Iris pigment epithelial cell (primary cell): ENCODE measurements at regions not wholly inside any gene's neighbourhood (a gene's known extent, or its start where the extent isn't known, plus 50 kb on each side); places are given as distances from the start of the nearest gene placed in this dataset.

Experiments
- DNase-seq: peaks from one replicate; pipeline ENCODE4 v3.0.0-alpha.2; 2011; ENCODE audit warnings: low read depth

GRCh38 chr16:86296256-86296655 is 214.1 kb upstream of the FOXF1 start:
- DNase-seq, result no peak

GRCh38 chr16:86297391-86297790 is 212.9 kb upstream of the FOXF1 start:
- DNase-seq, result no peak

- peak; percentile 16 for DNase-seq
Measured at GRCh38 chr16:86297866-86298757, 212.2 kb upstream of the FOXF1 start.

GRCh38 chr16:86298758-86299134 is 211.6 kb upstream of the FOXF1 start:
- peak; percentile 72 for DNase-seq

- no peak for DNase-seq
Measured at GRCh38 chr16:86299882-86300610, 210.3 kb upstream of the FOXF1 start.

GRCh38 chr16:86300746-86301481 is 209.4 kb upstream of the FOXF1 start:
- DNase-seq, result peak; percentile 41

- no peak for DNase-seq
Measured at GRCh38 chr16:86302421-86303109, 207.8 kb upstream of the FOXF1 start.

- no peak for DNase-seq
Measured at GRCh38 chr16:86303787-86304678, 206.3 kb upstream of the FOXF1 start.

GRCh38 chr16:86304868-86305267 is 205.5 kb upstream of the FOXF1 start:
- DNase-seq, result no peak

- DNase-seq, result no peak
Measured at GRCh38 chr16:86305440-86305839, 204.9 kb upstream of the FOXF1 start.

GRCh38 chr16:86306011-86306644 is 204.2 kb upstream of the FOXF1 start:
- peak; percentile 68 for DNase-seq

GRCh38 chr16:86306811-86307513 is 203.4 kb upstream of the FOXF1 start:
- DNase-seq, result peak; percentile 95

- peak; percentile 88 for DNase-seq
Measured at GRCh38 chr16:86307514-86307903, 202.8 kb upstream of the FOXF1 start.

GRCh38 chr16:86308514-86308913 is 201.8 kb upstream of the FOXF1 start:
- no peak for DNase-seq

GRCh38 chr16:86313631-86314030 is 196.7 kb upstream of the FOXF1 start:
- no peak for DNase-seq

GRCh38 chr16:86314402-86315025 is 195.8 kb upstream of the FOXF1 start:
- no peak for DNase-seq

GRCh38 chr16:86316967-86317812 is 193.1 kb upstream of the FOXF1 start:
- DNase-seq, result no peak
